HCT116 (cell line): ENCODE measurements at regions not wholly inside any gene's neighbourhood (a gene's known extent, or its start where the extent isn't known, plus 50 kb on each side); places are given as distances from the start of the nearest gene placed in this dataset.
"Not testable (repeated sequence)": the region's sequence is repeated elsewhere in the genome, so short reads cannot be mapped to it uniquely, and the experiment has no call there.

Experiments
- ATAC-seq: fragments of 200-7000 bp; cut with Tn5 transposase; 2 replicates; pipeline ENCODE4 v1.9.1; 2020; ENCODE audit warnings: mild to moderate bottlenecking, moderate library complexity
- BruUV-seq: library from RNA; stranded (reverse); fragments of 400-500 nt; replicated peaks from 2 replicates; lab custom pipeline; 2021; lab: Mats Ljungman, UMichigan
- CTCF ChIA-PET: fragments of 300-600 bp; sonication (Branson Sonifier 250); formaldehyde crosslinking; loops from one replicate; lab custom pipeline; 2021; ENCODE audit warnings: antibody characterized with exemption; lab: Charles Lee
- POLR2A ChIA-PET: fragments of 300-600, 350-600 bp; sonication (Branson Sonifier 250); formaldehyde crosslinking; loops from one replicate; lab custom pipeline; 2021; ENCODE audit warnings: antibody characterized with exemption; lab: Charles Lee
- RAD21 ChIA-PET, 2 experiments: fragments of 300-600 bp; sonication (Branson Sonifier 250); formaldehyde crosslinking; loops; one replicate each; lab custom pipeline; 2023; ENCODE audit warnings: low total read pairs in 2 of 2; ENCODE audit not compliant: uncharacterized antibody in 2 of 2, unreplicated experiment in 2 of 2, low non-redundant PET in 1 of 2; lab: Charles Lee
- DNase-seq: peaks from one replicate; pipeline ENCODE4 v3.0.0-alpha.2; 2010; ENCODE audit warnings: low read depth, low spot score
- H2AFZ ChIP-seq: fragments of 200-600 bp; shearing (Covaris generic), sonication (generic); 2 replicates; pipeline ENCODE4 v1.6.1; 2017; ENCODE audit warnings: low read depth, mixed run types, mixed read lengths, antibody characterized with exemption, low read length; ENCODE audit not compliant: poor library complexity, severe bottlenecking
- H3K27ac ChIP-seq: 2 replicates; pipeline ENCODE4 v1.5.1; 2012; ENCODE audit warnings: low read depth, low read length
- H3K27me3 ChIP-seq: fragments of 200-600 bp; sonication (generic); 2 replicates; pipeline ENCODE4 v1.6.1; 2016; ENCODE audit warnings: mixed run types, low read length, mixed read lengths; ENCODE audit not compliant: insufficient read depth
- H3K36me3 ChIP-seq, 2 experiments: fragments of 200-500 bp in 1 of 2; fragments of 200-600 bp in 1 of 2; sonication (Bioruptor generic) in 1 of 2; sonication (generic) in 1 of 2; 2 replicates each; pipeline versions ENCODE4 v1.5.1 to v1.6.1; 2014 to 2016; ENCODE audit warnings: low read length in 2 of 2, inconsistent platforms in 1 of 2, mixed read lengths in 1 of 2, mixed run types in 1 of 2; ENCODE audit not compliant: insufficient read depth in 2 of 2, control insufficient read depth in 1 of 2
- H3K4me1 ChIP-seq, 2 experiments: fragments of 200-600 bp in 1 of 2; sonication (generic) in 1 of 2; 2 replicates each; pipeline versions ENCODE4 v1.5.1 to v1.6.1; 2012 to 2017; ENCODE audit warnings: low read length in 2 of 2, inconsistent platforms in 1 of 2, mild to moderate bottlenecking in 1 of 2, mixed read lengths in 1 of 2, mixed run types in 1 of 2, moderate library complexity in 1 of 2; ENCODE audit not compliant: insufficient read depth in 2 of 2, control insufficient read depth in 1 of 2
- H3K4me2 ChIP-seq: fragments of 200-600 bp; sonication (generic); 2 replicates; pipeline ENCODE4 v1.6.1; 2017; ENCODE audit warnings: mixed run types, low read length, mixed read lengths
- H3K4me3 ChIP-seq, 2 experiments: fragments of 200-600 bp in 1 of 2; sonication (generic) in 1 of 2; replicated peaks in 1 of 2; 2 replicates each; pipeline ENCODE4 v1.5.1; 2011 to 2016; ENCODE audit warnings: low read length in 2 of 2, control low read depth in 1 of 2, low read depth in 1 of 2, mild to moderate bottlenecking in 1 of 2, mixed read lengths in 1 of 2, mixed run types in 1 of 2
- H3K79me2 ChIP-seq: fragments of 200-600 bp; sonication (generic); 2 replicates; pipeline ENCODE4 v1.6.1; 2017; ENCODE audit warnings: mild to moderate bottlenecking, mixed run types, low read length, moderate library complexity, mixed read lengths; ENCODE audit not compliant: insufficient read depth
- H3K9ac ChIP-seq: fragments of 200-600 bp; sonication (generic); 2 replicates; pipeline ENCODE4 v1.6.1; 2016; ENCODE audit warnings: low read length, mixed read lengths
- H3K9me2 ChIP-seq: fragments of 200-600 bp; sonication (generic), shearing (Covaris generic); 2 replicates; pipeline ENCODE4 v1.6.1; 2017; ENCODE audit warnings: mixed run types, mild to moderate bottlenecking, moderate library complexity; ENCODE audit not compliant: insufficient read depth
- H3K9me3 ChIP-seq, 2 experiments: fragments of 200-500 bp in 1 of 2; fragments of 200-600 bp in 1 of 2; sonication (Bioruptor generic) in 1 of 2; sonication (generic) in 1 of 2; 2 replicates each; pipeline ENCODE4 v1.6.1; 2014 to 2017; ENCODE audit warnings: low read length in 2 of 2, mixed read lengths in 2 of 2, inconsistent platforms in 1 of 2, low read depth in 1 of 2, mild to moderate bottlenecking in 1 of 2, mixed run types in 1 of 2, moderate library complexity in 1 of 2; ENCODE audit not compliant: control insufficient read depth in 1 of 2, insufficient read depth in 1 of 2
- H4K20me1 ChIP-seq: fragments of 200-600 bp; sonication (generic), shearing (Covaris generic); 2 replicates; pipeline ENCODE4 v1.6.1; 2017; ENCODE audit warnings: mixed run types, mild to moderate bottlenecking, moderate library complexity; ENCODE audit not compliant: insufficient read depth
- POLR2A ChIP-seq: IDR thresholded peaks from 2 replicates; pipeline ENCODE4 v1.7.0; 2011; ENCODE audit warnings: borderline replicate concordance; ENCODE audit not compliant: insufficient read depth, insufficient read length; ENCODE audit errors: extremely low read depth
- SIN3A ChIP-seq: IDR thresholded peaks from 2 replicates; pipeline ENCODE4 v1.6.1; 2012; ENCODE audit warnings: low read depth
- SP1 ChIP-seq: IDR thresholded peaks from 2 replicates; pipeline ENCODE4 v1.6.1; 2012; ENCODE audit warnings: low read depth
- SRF ChIP-seq: IDR thresholded peaks from 2 replicates; pipeline ENCODE4 v1.6.1; 2012; ENCODE audit warnings: low read depth
- TCF7L2 ChIP-seq: IDR thresholded peaks from 2 replicates; pipeline ENCODE4 v1.7.0; 2011; ENCODE audit warnings: borderline replicate concordance, inconsistent platforms; ENCODE audit not compliant: insufficient read depth, insufficient read length; ENCODE audit errors: extremely low read depth
- YY1 ChIP-seq: IDR thresholded peaks from 2 replicates; pipeline ENCODE4 v1.6.1; 2011; ENCODE audit warnings: low read length, low read depth, moderate library complexity, mild to moderate bottlenecking; ENCODE audit not compliant: insufficient replicate concordance; ENCODE audit errors: extremely low read depth
- ZNF274 ChIP-seq: fragments of 200-500 bp; sonication (Bioruptor generic); IDR thresholded peaks from 2 replicates; pipeline ENCODE4 v1.6.1; 2014; ENCODE audit warnings: mild to moderate bottlenecking, low read depth, low read length, inconsistent platforms
- intact Hi-C: fragments of 100-400 bp; cut with micrococcal nuclease; formaldehyde crosslinking; loops from 2 replicates; pipeline ENCODE4 v1.10.0; 2022
- TF ChIP-seq, protein P1 (sequence below): IDR thresholded peaks from 2 replicates; pipeline ENCODE4 v1.6.1; 2012
- TF ChIP-seq, protein P2 (sequence below): IDR thresholded peaks from 2 replicates; pipeline ENCODE4 v1.6.1; 2011; ENCODE audit warnings: mild to moderate bottlenecking, low read length, moderate library complexity; ENCODE audit not compliant: insufficient replicate concordance; ENCODE audit errors: extremely low read depth

DNA sequence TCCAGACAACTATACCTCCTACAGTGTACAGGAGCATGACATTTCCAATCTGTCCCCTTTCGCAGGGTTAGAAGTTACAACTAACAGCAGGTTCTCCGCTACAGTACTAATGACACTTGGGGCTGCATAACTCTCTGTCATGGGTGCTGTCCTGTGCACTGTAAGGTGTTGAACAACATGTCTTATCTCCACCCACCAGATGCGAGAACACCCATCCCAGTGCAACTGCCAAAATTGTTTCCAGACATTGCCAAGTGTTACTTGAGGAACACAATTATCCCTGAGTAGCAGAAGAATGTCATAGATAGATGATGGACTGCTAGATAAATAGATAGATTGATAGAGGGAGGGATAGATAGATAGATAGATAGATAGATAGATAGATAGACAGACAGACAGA is 200.9 kb upstream of the USP9Y start:
- Histone ChIP-seq H3K4me2 (no peak overlapping the region), H3K9me2 (no peaks in the 10 kb centered on the region), H3K27me3 (no peaks in the 10 kb centered on the region), H3K27ac (no peak overlapping the region), H3K4me3 (no peak overlapping the region), H3K4me1 (no peaks in the 10 kb centered on the region), H3K9me3 (no peaks in the 10 kb centered on the region), H3K79me2 (no peaks in the 10 kb centered on the region), H3K36me3 (no peaks in the 10 kb centered on the region), H4K20me1 (no peaks in the 10 kb centered on the region), H2AFZ (no peak overlapping the region), H3K9ac (no peak overlapping the region)
- no TSS peak for BruUV-seq
- no peak for ATAC-seq
- ChIA-PET RAD21 (no interaction called here), POLR2A (no interaction called here), CTCF (no interaction called here)
- TF ChIP-seq, protein P1, sequence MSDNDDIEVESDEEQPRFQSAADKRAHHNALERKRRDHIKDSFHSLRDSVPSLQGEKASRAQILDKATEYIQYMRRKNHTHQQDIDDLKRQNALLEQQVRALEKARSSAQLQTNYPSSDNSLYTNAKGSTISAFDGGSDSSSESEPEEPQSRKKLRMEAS: no peak
- TF ChIP-seq TCF7L2 (no peak), SIN3A (no peak), SP1 (no peak), POLR2A (no peak), ZNF274 (no peak), YY1 (no peak), SRF (no peak)
- TF ChIP-seq, protein P2, sequence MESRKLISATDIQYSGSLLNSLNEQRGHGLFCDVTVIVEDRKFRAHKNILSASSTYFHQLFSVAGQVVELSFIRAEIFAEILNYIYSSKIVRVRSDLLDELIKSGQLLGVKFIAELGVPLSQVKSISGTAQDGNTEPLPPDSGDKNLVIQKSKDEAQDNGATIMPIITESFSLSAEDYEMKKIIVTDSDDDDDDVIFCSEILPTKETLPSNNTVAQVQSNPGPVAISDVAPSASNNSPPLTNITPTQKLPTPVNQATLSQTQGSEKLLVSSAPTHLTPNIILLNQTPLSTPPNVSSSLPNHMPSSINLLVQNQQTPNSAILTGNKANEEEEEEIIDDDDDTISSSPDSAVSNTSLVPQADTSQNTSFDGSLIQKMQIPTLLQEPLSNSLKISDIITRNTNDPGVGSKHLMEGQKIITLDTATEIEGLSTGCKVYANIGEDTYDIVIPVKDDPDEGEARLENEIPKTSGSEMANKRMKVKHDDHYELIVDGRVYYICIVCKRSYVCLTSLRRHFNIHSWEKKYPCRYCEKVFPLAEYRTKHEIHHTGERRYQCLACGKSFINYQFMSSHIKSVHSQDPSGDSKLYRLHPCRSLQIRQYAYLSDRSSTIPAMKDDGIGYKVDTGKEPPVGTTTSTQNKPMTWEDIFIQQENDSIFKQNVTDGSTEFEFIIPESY: no peak
- intact Hi-C loops: no loop called here
- DNase-seq: no peak

DNA sequence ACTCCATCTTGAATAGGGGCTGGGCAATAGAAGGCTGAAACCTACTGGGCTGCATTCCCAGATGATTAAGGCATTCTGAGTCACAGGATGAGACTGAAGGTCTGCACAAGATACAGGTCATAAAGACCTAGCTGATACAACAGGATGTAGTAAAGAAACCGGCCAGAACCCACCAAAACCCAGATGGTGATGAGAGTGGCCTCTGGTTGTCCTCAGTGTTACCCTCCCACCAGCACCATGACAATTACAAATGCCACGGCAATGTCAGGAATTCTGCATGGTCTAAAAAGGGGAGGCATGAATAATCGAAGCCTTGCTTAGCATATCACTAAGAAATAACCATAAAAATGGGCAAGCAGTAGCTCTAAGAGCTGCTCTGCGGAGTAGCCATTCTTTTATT is 197.0 kb upstream of the USP9Y start:
- H3K9me2 ChIP-seq, H3K4me1 ChIP-seq, H3K9ac ChIP-seq, BruUV-seq, intact Hi-C loops, ATAC-seq, H3K27me3 ChIP-seq, H4K20me1 ChIP-seq, H3K36me3 ChIP-seq, CTCF ChIA-PET, RAD21 ChIA-PET, H3K9me3 ChIP-seq, H3K4me3 ChIP-seq, H3K79me2 ChIP-seq, H2AFZ ChIP-seq, H3K4me2 ChIP-seq, DNase-seq, H3K27ac ChIP-seq, POLR2A ChIA-PET: not testable (repeated sequence)
